ENCODE measurements at regions not wholly inside any gene's neighbourhood (a gene's known extent, or its start where the extent isn't known, plus 50 kb on each side); places are given as distances from the start of the nearest gene placed in this dataset.

- in situ Hi-C loops (cut with MboI) = no loop called here
- DNase-seq (ENCODE audit: low read depth, low spot score) (no peak), ATAC-seq (no peak), FAIRE-seq (no peak)
- BruUV-seq (replicated peaks) = no TSS peak
- Histone ChIP-seq H3K4me2 (ENCODE audit: control insufficient read depth, insufficient read depth) (no peak overlapping the region), H3K4me3 (no peak overlapping the region), H3K27me3 (replicated peaks in 1 of 2; ENCODE audit: control insufficient read depth in 2 of 2, insufficient read depth in 2 of 2, low read length in 1 of 2) (peaks cover 0 to 2% of the 10 kb centered on the region in 2 experiments; a peak in 2 of 4 replicates), H3K79me2 (ENCODE audit: control insufficient read depth, insufficient read depth, low read length) (no peaks in the 10 kb centered on the region), H3K27ac (ENCODE audit: control insufficient read depth, insufficient read depth) (no peak overlapping the region), H3K36me3 (ENCODE audit: control insufficient read depth in 2 of 2, insufficient read depth in 2 of 2, low read length in 1 of 2) (no peaks in the 10 kb centered on the region), H3K9me3 (replicated peaks; ENCODE audit: control insufficient read depth, insufficient read depth, low read length) (no peaks in the 10 kb centered on the region), H2AFZ (ENCODE audit: control insufficient read depth, low read depth, low read length) (no peak overlapping the region), H3K9ac (ENCODE audit: control insufficient read depth, insufficient read depth, low read length) (no peak overlapping the region), H3K4me1 (ENCODE audit: control insufficient read depth, insufficient read depth, low read length) (no peaks in the 10 kb centered on the region), H4K20me1 (ENCODE audit: control insufficient read depth, insufficient read depth) (no peaks in the 10 kb centered on the region)
- ChIA-PET RAD21 (ENCODE audit: unreplicated experiment) (no interaction called here), SMC1A (ENCODE audit: uncharacterized antibody, unreplicated experiment) (no interaction called here), POLR2A (no interaction called here), CTCF (no interaction called here)
- 39% methylated on average over 9 of the region's 9 CpGs for WGBS (ENCODE audit: insufficient coverage, insufficient replicate concordance, low lambda C conversion rate, missing lambda C conversion rate)
- TF ChIP-seq NRF1 (conservative IDR thresholded peaks at IDR 0.05; ENCODE audit: low read depth, low read length) = no peak
- no peak for TF ChIP-seq IKZF2 (IDR thresholded peaks at IDR 0.05)
- no peak for TF ChIP-seq CREM (IDR thresholded peaks at IDR 0.05; ENCODE audit: low read depth)
- no peak for TF ChIP-seq POU2F2 (IDR thresholded peaks at IDR 0.05; ENCODE audit: borderline replicate concordance, low read depth, low read length)
- no peak for TF ChIP-seq ASH2L (IDR thresholded peaks at IDR 0.05; ENCODE audit: borderline replicate concordance, low read depth)
- no peak for TF ChIP-seq ZBTB40 (IDR thresholded peaks at IDR 0.05; ENCODE audit: borderline replicate concordance)
- no peak for TF ChIP-seq USF2 (IDR thresholded peaks at IDR 0.05; ENCODE audit: borderline replicate concordance, low read depth, low read length)
- no peak for TF ChIP-seq TCF3 (IDR thresholded peaks at IDR 0.05; ENCODE audit: borderline replicate concordance, insufficient read depth, low read depth, low read length)
- TF ChIP-seq IRF5 (IDR thresholded peaks at IDR 0.05; ENCODE audit: borderline replicate concordance) = no peak
- no peak for TF ChIP-seq SREBF1 (IDR thresholded peaks at IDR 0.05; ENCODE audit: low read length)
- TF ChIP-seq ZBTB33 (IDR thresholded peaks at IDR 0.05) = no peak
- intact Hi-C loops (cut with micrococcal nuclease; ENCODE audit: unreplicated experiment) = no loop called here
Measured at GRCh38 chr15:31776039-31776438, 254.3 kb upstream of the CHRNA7 start.

Data from GM12878 (cell line).